ENCODE measurements at regions not wholly inside any gene's neighbourhood (a gene's known extent, or its start where the extent isn't known, plus 50 kb on each side); places are given as distances from the start of the nearest gene placed in this dataset.
"Not testable (repeated sequence)": the region's sequence is repeated elsewhere in the genome, so short reads cannot be mapped to it uniquely, and the experiment has no call there.

DNA sequence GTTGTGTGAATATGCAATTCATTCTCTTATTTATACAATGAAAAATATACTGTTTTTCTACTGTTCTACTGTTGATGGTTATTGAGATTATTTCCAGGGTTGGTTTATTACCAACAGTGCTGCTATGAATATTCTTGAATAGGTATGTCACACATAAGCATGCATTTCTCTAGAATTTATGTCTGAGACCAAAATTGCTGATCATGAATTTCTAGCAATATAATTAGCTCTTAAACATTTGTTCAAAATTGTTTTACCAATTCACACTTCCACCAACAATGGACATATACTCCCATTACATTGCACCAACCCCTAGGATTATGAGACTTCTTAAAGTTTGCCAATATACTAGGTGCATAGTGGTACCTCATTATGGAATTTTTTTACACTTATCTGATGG is 164.1 kb upstream of the KCNQ5 start:
- no peak for DNase-seq

DNA sequence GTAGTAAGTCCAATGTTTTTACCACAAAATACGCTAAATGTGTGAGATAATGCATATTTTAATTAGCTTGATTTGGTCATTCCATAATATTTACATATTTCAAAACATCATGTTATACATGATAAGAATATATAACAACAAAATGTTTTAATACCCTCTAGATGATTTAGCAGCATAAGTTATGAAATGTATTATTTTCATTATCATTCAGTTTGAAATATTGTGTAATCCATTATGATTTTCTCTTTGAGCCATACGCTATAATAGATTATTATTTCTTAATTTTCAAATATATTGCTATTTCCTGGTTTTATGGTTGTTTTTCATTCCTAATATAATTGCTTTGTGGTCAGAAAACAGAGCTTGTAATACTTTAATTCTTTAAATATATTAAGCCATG is 163.3 kb upstream of the KCNQ5 start:
- no peak for DNase-seq

DNA sequence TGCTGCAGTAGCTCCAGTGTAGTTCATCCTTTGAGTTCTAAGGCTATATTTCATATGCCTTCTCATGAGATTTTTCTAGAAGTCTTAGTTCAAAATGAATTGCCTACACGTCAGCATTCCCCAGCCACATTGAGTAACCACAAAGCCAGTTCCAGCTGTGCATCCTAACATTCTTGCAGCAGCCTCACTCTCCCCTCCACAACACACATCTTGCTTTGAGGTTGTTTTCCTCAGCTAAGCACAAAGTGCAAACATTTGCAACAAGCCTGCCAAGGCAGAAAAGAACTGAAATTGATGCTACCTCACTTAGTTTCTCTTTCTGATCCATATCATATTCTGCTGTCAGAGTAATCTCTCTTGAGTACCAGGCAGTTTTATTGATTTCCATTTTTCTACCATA is 160.7 kb upstream of the KCNQ5 start:
- no peak for DNase-seq

DNA sequence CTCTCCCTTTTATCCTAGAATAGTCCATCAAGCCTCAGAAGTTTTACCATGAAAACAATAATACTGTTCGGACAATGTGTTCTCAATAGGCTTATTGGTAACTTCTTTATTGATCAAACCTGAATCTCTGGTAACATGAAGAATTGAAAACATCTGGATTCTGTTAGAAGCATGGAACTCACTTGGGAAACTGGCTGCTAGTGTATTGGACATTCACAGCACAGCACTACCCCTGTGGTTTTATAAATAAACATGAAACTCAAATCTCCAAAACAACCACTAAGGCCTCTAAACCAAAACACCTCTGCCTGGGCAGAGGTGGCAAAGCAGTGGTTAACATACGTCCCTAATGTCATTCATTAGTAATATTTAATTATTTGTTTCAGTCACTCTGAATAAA is 157.6 kb upstream of the KCNQ5 start:
- DNase-seq, result no peak

DNA sequence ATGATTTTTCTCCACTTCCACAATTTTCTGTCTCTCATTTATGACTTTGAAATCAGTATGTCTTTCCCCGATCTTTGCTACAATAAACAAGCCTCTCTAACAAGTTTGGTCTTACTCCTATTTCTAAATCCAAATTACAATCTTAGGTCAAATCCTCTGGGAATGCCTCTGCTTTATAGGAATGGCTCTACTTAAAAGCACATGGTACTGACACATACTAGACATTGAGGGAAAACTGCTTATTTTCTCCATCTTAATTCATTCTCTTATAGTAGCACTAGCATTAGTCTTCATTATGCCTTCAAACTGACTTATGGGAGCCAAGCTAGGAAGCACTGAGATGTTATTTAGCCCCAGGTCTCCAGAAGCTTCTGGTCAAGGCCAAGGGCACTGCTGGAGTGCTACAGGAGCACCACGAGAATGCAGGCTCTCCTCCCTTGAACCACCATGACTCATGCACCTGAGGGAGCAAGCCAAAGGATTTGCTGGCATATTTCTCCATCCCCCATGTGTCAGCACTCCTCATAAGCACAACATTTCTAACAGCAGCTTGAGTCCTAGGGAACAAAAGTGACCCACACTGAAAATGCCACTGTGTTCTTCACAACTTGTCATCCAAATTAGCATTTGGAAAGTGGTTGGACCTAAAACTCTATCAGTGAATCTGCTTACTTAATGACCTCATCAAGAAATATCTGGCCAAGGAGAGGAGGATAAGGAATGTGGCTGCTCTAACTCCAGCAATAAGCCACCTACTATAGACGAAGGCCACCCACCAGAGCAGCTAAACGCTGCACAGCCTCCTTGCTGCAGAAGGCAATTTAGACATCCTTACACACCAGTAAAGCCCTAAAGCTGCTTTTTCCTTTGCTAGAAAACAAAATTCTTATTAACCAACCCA is 156.8 kb upstream of the KCNQ5 start:
- DNase-seq, result peak in 1 of 2 experiments; percentile 9

DNA sequence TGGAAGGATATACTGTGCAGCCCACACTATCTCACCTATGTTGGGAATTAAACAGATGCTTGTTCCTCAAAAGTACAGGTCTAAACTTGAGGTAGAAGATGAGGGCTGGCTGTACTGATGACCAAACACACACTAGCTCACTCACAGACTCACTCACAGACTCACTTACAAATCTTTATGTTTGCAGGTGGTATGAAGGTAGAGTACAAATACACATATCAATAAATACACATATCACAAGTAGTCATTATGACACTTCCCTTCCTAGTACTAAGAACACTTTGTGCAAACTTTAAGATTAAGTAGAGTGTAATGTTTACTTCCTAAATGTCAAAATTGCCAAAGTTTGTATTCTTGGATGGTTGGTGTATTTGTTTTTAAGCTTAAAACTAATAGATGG is 155.4 kb upstream of the KCNQ5 start:
- no peak for DNase-seq

DNA sequence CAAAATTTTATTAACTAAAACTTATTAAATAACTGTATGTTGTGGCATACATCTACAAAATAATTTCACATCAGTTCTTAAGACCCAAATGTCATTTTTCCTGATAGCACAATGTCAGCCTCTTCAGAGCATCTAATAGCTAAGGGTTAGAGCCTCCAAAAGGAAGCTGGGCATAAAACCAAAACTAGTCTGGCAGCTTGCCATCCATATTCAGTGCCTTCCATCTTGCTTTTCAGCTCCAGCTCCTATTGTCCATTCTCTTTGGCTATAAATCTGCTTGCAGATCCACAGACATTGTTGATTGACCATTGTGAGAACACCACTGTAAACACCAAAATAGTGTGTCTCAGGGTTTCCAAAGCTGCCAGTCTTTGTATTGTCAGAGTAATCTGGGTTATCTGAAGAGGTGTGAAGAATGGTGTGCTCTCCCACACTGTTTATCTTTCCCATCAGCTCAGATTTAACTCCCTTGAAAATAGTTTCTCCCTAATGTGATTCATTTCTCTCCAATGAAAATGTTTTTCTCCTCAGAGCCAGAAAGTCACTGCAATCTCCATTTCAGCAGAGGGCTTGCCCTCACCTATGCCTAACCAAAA is 154.8 kb upstream of the KCNQ5 start:
- peak; percentile 31 to 78 for DNase-seq

DNA sequence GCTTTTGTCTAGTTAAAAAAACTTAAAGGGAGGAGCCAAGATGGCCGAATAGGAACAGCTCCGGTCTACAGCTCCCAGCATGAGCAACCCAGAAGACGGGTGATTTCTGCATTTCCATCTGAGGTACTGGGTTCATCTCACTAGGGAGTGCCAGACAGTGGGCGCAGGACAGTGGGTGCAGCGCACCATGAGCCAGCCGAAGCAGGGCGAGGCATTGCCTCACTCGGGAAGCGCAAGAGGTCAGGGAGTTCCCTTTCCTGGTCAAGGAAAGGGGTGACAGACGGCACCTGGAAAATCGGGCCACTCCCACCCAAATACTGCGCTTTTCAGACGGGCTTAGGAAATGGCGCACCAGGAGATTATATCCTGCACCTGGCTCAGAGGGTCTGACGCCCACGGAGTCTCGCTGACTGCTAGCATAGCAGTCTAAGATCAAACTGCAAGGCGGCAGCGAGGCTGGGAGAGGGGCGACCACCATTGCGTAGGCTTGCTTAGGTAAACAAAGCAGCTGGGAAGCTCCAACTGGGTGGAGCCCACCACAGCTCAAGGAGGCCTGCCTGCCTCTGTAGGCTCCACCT is 152.4 kb upstream of the KCNQ5 start:
- DNase-seq, result not testable (repeated sequence)

DNA sequence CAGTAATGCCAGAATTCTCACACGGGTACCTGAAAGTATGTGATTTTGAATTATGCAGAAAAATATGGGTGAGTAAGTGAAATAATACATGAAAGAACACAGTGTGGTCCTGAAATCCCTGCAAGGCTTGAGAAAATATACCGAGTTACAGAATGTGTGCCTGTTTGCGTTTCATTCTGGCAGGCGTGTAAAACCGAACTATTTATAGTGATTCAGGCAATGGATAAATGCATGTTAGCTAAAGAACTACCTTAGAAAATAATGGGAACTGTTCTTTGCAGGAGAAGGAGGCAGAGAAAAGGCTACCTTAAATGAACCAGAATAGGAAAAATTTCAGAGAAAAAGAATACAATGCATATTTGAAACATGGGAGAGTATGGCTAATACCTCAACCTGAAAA is 145.8 kb upstream of the KCNQ5 start:
- no peak for DNase-seq

DNA sequence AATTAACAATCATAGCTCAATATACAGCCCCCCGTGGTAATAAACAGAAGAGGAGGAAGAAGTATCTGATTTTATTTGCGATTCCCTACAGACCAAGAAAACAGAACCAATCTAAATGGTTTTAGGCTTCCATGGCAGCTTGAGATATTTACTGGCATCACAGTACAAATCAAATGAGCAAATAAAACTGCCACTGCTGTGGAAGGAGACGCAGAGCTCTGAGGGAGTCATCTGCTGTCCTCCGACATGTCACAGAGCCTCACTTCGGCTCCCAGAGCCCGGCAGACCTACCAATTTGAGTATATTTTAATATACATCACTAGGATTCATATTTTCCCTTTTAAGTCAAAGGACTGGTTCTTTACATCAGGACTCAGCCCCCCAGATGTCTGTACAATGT is 145.2 kb upstream of the KCNQ5 start:
- DNase-seq, result no peak

DNA sequence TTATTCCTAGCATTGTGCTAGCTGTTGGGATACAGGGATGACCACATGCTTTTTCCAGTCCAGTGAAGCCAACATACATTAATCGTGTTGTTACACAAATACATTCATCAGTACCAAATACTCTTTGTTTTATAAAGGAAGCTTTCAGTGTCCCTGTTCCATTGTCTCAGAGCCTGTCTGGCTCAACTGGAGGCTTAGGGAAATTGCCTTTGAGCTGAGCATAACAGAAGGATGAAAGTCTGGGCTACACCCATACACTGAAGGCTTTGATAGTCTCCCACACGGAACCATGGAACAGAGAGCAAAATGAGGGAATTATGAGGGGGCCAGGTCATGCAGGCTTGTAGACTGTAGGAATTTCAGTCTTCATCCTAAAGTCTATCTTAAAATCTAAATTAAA is 126.4 kb upstream of the KCNQ5 start:
- no peak for DNase-seq

DNA sequence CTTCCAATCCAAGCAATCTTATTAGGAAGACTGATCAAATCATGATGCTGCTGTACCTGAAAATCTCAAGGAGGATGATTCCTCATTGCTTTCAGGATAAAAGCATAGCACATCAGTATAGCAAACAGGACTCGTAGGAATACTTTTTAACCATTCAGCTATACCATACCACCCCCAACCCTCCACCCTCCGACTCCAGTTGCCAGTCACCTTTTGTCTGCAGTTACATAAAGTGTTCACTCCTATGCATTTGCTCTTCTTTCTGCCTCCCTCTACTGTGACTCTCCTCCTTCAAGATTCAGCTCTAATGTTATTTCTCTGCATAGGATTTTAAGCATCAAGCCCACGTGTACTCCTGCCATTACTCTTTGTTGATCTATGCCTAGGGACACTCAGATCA is 124.7 kb upstream of the KCNQ5 start:
- DNase-seq, result no peak

DNA sequence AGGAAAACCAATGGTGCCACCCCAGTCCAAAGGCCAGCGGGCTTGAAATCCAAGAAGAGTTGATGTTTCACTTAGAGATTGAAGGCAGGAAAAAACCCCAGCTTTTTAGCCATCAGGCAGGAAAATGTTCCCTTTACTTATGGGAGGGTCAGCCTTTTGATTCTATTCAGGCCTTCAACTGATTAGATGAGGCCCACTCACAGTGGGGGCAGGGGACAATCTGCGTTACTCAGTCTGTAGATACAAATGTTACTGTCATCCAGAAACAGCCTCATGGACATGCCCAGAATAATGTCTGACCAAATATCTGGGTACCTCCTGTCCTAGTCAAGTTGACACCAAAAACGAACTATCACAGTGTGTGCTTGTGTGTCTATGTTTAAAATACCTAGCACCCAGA is 121.2 kb upstream of the KCNQ5 start:
- no peak for DNase-seq

DNA sequence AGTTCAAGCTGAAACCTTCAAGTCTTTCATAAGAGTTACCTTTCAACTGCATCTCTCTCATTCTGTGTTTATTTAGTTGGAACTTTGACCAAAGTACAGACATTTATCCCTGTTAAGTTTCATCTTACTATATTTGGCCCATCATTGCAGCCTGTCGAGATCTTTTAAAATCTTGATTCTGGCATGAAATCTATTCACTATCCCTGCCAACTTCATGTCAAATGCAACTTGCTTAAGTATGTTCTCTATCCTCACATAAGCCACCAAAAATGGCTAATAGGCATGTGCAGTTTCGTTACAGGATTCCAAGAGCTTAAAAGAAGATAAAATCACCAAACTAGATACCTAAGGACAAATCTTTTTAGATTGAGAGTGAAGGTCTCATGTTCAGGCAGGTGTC is 117.5 kb upstream of the KCNQ5 start:
- DNase-seq, result no peak

DNA sequence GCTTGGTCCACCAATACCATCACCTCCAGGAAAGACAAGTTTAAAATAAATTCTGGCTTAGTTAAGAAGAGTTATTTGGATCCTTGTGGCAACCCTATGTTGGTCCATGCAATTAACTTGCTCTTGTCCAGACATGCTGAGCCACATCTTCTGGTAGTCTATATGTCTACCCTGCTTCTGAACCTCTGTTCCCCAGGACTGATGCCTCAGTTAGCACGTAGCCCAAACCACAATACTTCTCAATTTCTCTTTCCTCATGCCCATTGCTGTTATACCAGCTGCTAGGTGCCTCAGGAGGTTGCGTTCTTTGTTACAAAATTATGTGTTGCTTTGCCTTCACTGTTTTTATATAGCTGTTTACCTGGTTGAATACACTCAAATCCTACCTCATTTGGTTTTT is 116.4 kb upstream of the KCNQ5 start:
- DNase-seq, result no peak

DNA sequence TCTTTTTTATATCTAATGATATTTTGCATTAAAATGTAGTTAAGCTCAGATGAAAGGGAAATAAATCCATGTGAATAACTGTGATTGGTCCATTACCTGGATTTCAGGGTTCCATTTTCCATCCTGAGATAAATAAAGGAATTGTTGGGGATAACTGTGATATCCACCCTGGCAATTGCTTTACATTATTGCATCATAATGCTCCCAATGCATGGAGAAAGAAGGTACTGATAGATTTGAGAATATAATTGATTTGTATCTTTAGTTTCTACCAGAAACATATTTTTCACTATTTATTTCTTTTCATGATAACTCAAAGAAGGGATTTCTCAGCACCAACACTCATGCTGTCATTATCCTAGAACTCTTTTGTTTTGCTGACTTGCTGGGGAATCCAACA is 102.0 kb upstream of the KCNQ5 start:
- no peak for DNase-seq

DNA sequence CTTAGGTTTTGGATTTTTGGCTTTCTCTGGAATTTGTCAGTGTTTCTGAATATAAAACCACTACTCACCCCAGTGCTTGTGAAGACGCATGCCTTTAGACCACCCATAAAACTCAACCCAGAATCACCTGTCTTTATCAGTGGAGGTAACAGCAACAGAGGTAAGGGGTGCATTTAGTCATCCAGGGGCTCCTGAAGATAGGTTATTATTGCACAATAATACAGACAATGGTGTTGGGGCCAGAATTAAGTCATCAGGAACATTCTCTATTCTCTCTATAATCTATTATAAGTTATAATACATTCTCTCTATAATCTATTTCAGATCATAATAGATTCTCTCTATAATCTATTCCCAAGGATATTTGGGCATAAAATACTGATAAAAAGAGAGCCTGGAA is 100.2 kb upstream of the KCNQ5 start:
- no peak for DNase-seq

DNA sequence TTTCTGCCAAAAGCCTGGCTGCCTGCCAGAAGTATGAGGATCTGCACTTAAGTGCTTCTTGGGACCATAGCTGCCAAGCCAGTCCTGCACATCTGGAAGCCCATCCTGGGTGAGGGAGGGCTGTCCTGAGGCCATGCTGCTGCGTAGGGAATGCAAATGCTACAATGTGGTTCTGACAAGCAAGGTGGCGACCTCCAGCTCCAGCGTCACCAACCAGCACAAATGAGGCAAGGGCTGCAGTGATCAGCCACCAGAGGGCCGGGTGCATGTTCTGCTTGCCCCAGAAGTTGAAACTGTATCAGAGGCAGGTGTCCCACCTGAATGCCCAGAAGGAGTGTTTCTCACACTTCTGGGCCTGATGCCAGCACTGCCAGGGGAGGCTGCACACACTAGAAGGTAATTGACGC is 99.1 kb upstream of the KCNQ5 start:
- peak in 1 of 2 experiments; percentile 4 for DNase-seq

DNA sequence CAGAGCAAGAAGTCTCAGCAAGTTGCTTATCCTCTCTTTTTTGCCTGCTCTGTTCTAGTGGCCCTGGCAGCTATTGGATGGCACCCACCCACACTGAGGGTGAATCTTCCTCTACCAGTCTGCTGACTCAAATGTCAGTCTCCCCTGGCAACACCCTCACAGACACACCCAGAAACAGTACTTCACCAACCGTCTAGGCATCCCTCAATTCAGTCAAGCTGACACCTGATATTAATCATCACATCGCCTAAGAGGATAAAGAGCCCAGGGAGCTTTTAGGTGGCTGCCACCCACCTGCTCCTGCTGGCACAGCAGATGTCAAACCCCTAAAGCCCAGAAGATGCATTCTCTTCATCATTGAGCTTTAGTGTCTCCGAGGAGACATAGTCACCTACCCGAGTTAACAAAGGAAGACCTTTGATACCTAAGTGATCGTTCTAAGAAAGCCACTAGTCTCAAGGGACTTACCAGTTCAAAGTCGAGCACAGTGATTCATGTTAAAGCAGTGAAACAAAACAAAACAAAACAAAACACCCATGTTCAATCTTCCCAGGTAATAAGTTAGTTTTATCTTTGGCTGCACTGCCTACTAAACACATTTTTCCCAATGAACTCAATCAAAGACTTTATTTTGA is 97.7 kb upstream of the KCNQ5 start:
- peak in 1 of 2 experiments; percentile 33 for DNase-seq

DNA sequence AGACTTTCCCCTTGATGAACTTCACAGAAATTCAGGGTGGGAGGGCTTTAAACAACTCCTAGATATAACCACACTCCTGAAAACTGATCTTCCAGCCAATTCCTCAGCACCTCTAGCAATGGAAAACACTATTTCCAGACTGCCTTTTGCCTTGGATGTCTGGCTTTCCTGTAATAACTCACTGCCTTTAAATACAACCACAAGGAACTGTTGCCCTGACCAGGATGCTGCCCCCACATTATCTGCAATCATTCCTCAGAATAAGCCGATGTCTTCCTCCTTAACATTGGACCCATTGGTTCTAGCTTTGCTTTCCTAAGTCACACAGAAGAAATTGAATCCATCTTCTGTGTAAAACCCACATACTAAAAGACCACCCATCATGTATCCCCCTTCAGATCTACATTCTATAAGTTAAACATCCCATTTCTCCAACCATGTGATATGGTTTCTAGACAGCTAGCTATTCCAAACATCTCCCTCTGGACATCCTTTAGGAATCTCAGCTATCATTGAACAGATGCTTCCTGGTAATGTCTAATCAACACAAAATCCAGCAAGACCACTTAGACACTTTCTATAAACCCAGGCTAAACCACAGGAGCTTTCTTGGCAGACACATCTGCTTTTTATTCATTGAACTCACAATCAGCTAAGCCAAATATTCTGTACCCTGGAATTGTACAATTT is 95.9 kb upstream of the KCNQ5 start:
- DNase-seq, result peak in 1 of 2 experiments; percentile 5

DNA sequence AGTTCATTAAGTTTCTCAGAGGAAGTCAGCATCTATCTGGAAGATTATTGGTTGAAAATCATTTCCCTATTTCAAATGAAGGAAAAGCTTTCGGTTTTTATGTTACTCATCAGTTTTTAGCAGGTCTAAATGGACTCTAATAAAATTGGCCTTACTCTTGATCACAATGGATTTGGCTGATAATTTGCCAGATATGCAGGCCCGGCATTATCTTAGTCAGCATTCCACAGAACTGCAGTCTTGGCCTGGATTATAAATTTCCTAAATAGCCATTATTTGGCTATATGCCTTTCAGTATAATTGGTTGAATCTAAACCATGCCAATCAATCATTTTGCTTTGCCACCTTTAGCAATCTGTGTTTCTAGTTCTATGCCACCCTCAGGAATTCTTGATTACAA is 91.7 kb upstream of the KCNQ5 start:
- peak in 1 of 2 experiments; percentile 51 for DNase-seq

DNA sequence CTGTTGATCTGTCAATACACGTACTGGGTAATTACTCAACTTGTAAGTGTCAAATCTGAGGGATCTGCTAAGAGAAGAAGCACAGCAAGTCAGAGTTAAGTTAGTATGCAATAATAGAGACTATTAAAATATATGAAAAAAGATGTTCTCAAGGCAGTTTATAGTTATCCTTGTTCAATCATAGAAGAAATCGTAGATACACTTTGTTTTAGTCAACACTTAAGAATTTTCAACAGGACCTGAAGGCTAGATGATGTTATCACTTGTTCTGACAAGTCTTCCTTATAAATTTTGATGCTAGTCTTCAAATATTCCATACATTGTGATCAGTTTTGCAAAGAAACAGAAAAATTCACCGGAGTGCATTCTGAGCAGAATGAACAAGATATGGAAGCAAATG is 91.1 kb upstream of the KCNQ5 start:
- DNase-seq, result no peak

DNA sequence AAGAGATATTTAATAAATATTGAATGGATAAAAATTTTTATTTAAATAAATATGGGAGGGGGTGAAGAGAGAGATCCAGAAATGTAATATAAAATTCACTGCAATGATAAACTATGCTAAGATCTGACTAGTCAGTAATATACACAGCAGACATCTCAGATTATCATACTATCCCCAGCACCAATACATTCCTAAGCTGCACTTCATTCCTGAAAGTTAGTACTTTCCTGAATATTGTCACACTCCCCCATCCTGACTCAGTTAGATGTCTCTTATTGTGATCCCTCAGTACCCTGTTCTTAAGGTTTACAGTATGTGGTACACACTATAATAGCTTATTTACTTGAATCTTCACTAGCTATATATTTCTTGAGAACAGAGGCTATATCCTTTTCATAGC is 88.3 kb upstream of the KCNQ5 start:
- DNase-seq, result no peak
